GM19351 (cell line): ENCODE measurements at regions not wholly inside any gene's neighbourhood (a gene's known extent, or its start where the extent isn't known, plus 50 kb on each side); places are given as distances from the start of the nearest gene placed in this dataset.

Experiments
- ATAC-seq: cut with Tn5 transposase; IDR thresholded peaks from one replicate; pipeline ENCODE4 v1.9.1; 2021; ENCODE audit warnings: mild to moderate bottlenecking, moderate library complexity; ENCODE audit not compliant: unreplicated experiment

DNA sequence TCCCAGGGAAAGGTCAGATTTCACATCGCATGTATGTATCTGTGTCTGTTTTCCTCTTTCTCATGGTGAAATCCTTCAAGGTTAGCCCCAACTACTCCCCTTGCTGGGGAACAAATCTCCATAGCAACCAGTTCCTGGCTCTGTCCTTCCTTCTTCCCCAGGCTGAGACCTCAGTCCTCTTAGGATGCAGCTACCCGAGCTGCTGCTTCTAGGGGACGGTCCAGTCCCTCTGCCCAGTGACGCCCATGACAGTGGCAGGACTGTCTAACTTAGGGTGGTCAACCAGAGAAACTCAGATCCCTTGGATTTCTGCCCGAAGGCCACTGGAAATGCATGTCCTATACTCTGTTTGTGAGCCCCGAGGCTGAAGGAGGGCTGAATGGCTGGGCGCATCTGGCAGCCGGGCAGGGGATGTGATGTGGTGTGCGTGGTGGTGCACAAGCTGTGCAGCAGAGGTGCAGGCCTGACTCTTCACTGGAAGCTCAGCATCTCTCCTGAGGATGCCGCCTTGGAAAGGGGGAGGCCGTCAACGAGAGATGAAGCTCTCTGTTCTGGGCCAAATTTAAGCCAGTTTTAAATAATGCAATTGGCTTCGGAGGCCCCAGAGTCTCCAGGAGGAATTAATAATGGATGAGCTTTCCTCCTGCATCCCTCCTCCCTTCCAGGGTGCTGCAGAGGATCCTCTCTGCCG lies 118.7 kb upstream of the B3GAT1 start:
- no peak for ATAC-seq

DNA sequence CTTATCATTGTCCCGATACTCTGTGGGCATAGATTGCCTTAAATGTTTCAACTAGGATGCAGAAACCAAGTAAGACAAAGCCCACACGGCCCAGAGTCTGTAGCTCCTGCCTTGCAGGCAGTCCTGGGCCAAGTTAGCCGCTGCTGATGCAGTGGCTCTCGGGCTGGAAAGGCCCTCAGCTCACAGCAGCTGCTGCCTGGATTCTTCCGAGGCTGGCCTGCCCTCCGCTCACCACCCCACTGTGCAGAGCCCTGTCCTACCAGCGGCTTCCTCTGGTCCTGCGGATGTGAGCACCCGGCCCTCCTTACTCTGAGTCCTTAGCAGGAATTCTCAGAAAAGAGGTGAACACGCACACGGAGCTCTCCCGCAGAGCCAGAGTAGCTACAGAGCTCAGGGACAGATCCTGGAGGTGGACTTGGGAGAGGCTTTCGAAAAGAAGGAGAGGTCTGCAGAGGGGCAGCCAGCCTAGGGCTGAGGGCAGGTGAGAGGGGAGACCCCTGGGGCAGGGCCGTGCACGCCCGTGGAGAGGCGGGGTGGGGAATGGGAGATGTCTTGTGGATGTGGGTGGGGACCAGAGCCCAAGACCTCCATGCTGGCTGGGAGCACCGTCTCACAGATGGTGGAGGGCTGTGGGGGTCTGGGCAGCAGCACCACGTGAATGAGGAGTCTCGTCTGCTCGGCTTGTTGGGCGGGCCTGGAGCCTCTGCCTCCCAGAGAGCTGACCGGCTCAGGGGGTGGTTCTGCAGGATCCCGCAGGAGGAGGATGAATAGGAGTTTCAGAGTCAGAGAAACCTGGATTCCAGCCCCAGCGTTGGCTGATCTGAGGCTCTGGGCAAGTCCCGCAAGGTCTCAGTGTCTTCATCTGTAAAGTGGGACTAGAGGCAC lies 117.4 kb upstream of the B3GAT1 start:
- no peak for ATAC-seq

DNA sequence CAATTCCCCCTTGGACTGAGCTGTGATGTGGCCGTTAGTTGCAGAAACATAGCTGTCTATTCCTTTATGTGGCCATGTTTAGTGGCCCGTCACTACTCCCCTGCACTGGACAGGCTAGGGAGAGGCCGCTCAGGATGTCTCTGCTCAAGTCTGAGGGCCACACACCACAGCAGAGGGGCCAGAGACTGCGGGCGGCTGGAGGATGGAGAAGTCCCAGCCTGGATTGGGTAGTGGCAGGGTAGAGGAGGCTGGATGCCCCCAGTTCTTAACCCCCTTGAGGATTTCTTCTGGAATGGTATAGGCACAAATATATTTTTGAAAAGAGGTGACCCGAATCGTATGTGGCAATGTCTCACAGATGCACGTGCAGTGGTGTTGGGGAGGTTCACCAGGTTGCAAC lies 116.4 kb upstream of the B3GAT1 start:
- no peak for ATAC-seq

DNA sequence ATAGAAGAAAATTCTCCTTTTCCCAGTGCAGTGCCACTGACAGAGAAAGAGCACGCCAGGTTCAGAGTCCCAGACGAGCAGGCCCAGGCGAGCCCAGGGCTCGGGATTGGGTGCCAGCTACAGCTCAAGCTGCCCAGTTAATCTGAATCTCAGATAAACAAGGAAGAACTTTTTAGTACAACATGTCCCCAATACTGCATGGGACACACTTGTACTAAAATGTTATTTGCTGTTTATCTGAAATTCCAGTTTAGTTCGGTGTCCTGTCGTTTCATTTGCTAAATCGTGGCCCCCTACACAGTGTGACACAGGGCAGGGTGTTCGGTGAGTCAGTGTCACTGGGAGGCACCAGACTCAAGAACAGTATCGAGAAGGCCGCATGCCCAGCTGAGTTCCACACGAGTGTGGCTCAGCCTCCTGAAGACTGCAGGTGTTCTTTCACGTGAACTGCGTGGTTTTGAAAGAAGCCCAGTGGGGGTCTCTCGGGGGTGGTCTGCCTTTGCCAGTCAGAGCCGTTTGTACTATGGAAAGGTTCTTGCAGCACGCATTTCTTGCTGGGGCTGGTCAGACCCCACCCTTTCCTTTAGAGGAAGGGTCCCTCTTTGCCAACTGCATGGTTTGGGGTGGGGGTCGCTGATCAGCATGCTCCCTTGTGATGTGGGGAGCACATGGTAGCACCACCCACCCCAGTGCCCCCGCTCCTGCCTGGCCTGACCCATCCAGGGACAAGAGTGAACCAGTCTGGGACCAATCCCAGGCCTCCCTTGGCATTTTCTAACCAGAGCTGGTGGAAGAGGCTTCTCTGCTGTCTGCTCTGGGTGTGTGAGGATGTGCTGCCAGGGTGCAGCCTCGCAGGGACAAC lies 115.6 kb upstream of the B3GAT1 start:
- ATAC-seq = no peak

DNA sequence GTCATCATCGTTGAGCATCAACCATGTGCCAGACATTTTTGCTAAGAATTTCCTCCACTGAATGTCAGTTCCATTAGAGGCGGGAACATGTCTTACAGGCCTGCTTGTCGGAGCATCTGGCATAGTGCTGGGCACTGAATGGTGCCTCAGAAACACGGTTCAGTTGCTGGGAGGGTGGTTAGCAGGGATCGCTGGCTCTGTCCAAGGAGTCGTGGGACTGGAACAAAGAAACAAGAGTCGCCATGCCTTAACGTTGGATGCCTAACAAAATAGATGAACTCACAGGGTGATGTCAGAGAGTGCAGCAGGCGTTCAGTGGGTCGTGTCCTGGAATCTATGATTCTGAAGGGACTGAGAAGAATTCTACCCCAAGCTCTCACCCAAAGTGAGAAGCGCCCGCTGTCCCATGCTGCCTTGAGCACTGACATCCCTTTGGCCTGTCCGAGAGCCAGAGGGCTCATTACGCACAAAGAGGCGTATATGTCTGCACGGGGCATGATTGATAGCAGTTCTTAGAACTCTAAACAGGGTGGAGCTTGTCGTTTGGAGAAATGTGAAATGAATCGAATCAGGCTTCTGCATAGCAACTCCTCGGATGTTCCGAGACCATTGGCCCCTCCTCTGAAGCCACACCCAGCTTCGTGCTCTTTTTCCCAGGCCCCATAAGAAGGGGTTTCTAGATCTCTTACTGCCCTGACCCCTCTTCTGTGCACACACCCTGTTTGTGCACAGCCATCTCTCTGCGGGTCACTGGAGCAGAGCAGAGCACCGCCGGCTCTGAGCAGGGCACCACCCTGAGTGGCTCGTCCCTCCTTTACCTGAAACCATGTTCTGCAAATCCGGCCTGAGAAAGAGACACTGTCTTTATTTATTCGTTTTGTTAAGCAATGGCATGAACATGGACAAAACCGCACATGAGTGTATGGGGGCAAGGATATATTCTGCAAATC lies 113.1 kb upstream of the B3GAT1 start:
- ATAC-seq = no peak

DNA sequence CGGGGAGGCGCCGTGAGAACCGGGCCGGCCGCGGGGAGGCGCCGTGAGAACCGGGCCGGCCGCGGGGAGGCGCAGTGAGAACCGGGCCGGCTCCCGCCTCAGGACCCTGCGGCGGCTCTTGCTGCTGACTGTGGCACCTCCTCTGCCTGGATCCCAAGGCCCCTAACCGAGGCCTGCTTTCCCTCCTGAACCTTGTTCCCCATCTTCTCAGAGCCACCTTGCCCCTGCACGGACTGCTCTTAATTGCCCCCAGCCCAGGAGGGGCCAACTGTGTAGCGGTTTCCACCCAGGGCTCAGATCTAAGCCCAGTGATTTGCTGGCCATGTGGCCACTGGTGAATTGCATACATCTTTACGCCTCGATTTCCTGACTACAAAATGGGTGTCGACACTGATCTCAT lies 112.2 kb upstream of the B3GAT1 start:
- no peak for ATAC-seq

DNA sequence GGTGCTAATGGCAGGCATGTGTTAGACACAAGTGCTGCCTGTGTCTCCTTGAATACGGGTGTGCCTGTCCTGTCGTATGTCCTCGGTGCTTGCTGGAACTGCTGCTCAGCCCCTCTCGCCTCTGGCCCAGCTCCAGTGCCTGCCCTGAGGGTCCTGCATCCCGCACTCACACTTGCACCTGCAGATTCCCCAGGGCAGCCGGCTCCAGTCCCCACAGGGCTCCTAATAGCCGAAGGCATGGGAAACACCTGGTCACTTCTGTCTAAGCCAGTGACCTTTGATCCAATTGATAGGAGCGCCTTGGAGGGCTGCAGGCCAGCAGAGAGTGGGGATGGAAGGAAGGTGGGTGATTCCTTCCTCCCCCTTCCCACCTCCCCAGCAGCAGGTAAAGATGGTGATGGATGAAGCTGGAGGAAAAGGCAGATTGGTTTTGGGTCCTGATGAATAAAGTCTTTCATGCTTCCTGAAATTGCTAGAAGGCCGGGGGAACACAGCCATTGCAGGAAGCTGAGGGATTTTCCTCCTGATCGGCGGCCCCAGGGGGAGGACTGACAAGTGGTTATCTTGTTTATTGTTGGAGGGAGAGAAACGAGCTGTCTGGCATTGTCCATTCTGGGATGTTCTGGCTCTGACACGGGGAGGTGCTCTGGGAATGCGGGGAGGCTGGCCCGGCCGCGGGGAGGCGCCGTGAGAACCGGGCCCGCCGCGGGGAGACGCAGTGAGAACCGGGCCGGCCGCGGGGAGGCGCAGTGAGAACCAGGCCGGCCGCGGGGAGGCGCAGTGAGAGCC lies 110.9 kb upstream of the B3GAT1 start:
- no peak for ATAC-seq

- no peak for ATAC-seq
These were observed 109.6 kb upstream of the B3GAT1 start for GRCh38 chr11:134521452-134522289.

DNA sequence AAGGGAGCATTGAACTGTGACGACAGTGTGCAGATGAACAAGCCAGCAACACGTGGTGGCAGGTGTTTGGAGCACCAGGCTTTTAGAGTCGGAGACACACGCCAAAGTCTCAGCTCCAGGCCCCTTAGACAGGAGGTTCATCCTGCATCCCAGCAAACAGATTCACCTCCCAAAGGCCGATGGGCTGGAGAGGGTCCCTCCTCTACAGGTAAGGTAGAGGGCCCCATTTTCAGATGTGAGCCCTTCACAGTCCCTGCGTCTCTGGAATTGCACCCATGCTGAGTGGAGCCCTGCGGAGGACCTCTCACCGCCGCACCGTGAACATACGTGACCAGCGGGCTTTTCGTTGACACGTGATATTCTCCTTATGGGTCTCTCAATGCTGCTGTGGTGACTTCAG lies 109.0 kb upstream of the B3GAT1 start:
- no peak for ATAC-seq

DNA sequence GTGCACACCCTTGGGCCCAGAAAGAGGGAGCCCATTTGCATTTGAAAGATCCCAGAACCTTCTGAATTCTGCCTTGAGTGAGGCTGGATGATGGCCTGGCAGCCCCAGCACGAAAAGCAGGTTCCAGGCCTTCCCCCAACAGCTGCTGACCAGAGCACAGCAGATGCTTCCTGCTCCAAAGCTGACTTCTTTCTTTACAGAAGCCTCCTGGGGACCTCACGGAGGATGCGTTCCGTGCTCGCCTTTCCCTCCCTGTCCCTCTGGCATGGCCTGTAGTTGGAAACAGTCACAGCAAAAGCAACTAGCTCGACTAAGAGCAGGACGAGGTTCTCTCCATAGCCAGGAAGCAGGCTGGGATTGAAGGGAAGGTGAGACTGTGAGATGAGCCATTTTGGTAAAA lies 107.7 kb upstream of the B3GAT1 start:
- ATAC-seq = no peak

- ATAC-seq = no peak
These were observed 107.3 kb upstream of the B3GAT1 start for GRCh38 chr11:134519390-134519750.

GRCh38 chr11:134518616-134519389 lies 106.8 kb upstream of the B3GAT1 start:
- ATAC-seq = no peak

DNA sequence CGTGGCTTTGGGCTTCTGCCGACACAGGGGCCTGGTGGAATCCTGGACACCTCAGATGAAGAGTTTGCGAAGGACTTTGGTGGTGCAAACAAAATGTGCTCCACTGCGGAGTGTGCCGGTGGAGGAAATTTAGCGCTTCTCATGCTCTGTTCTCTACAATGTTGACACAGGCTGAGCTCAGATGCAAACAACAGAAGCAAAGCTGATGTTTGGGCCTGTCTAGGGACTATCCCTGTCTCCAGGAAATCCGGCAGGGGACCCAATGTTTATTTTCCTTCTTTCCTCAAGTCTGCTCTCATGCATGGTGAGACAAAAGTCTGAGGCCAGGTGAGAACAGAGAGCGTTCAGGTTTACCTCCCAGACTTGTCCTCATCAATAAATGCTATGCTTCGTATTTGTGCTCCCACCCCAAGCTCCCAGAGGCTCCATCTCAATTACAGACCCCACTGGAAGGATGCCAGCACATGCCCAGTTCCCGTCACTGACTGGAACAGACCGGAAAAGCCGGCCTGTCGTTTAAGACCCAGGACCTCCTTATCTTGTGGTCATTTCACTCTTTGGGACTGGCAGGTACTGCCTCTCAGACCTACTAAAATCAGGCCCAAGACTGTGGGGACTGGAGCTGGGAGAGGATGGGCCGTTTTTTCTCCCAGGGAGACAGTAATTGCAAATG lies 105.7 kb upstream of the B3GAT1 start:
- no peak for ATAC-seq

DNA sequence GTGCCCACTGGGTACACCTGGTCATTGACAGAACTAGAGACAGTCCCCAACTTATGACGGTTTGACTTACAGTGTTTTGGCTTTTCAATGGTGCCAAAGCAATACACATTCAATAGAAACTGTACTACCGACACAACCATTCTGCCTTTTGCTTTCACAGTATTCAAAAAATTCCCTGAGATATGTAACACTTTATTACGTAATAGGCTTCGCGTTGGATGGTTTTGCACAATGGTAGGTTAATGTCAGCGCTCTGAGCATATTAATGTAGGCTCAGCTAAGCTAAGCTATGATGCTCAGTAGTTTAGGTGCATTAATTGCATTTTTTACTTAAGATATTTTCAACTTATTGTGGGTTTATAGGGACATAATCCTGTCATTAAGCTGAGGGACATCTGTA lies 105.1 kb upstream of the B3GAT1 start:
- no peak for ATAC-seq

DNA sequence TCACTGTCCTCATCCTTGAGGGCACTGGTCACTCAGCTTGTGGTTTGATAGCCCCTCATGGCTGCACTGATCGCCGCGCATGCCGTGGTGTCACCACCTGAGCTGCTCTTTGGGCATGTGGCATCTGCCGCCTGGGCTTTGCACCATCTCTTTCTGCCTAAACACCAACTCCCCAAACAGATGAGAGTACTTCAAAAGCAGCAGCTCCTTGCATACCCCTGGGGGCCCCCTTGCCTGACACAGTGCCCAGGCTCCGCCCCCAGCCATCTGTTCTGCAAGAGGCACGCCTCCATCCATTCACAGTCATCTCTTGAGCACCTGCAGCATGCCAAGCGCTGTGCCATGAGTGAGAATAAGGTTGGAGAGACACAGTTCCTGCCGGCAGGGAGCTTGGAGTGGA lies 104.5 kb upstream of the B3GAT1 start:
- no peak for ATAC-seq

DNA sequence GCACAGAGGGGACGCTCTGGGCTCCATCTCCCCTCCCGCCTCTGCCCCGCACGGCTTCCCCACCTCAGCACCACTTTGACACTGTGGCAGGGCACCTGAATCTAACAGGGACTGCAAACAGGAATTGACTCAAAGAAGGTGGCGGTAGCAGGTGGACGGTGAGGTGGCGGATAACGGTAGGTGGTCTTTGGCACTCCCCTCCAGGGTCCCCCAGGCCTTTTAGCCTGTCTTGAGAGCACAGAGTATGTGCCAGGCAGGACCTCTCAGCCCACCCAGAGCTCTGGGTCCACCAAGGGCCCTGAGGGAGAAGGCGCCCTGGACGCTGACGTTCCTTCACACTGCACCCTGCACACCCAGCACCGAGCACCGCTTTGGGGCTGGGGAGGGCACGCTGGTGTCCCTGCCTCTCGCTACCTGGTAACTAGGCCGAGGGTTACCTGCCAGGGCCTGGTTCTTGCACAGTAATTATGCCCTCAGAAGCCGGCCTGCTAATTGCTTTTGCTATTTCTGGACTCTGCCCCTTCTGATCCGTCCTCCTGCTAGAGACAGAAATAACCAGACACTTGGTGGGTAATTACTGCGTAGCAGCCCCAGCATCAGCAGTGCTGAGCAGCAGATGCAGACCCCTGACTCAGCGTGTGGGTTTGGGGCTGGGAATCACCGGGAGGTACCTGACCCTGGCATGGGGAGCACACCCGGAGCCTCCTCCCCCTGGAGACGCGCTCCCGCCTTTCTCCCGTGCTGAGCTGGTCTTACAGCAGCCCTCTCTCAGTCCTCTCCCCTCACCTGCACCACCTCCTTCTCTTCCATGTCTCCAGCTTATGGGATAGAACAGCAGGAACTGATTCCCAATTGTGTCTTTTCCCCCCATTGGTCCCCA lies 103.3 kb upstream of the B3GAT1 start:
- ATAC-seq = no peak
